Globus pallidus (tissue), 1 donor: ENCODE measurements at regions not wholly inside any gene's neighbourhood (a gene's known extent, or its start where the extent isn't known, plus 50 kb on each side); places are given as distances from the start of the nearest gene placed in this dataset.
A peak's percentile ranks its signal among the peaks of the same experiment; 100 is the strongest.
"Not testable (repeated sequence)": the region's sequence is repeated elsewhere in the genome, so short reads cannot be mapped to it uniquely, and the experiment has no call there.

Source experiments
- DNase-seq: peaks from one replicate; pipeline ENCODE4 v3.0.0-alpha.2; 2015; ENCODE audit warnings: low spot score

- DNase-seq = no peak
These were observed 163.5 kb upstream of the CXCR4 start for GRCh38 chr2:136281281-136282114.

GRCh38 chr2:136266346-136266745, 148.4 kb upstream of the CXCR4 start:
- DNase-seq = not testable (repeated sequence)

- no peak for DNase-seq
These were observed 141.6 kb upstream of the CXCR4 start for GRCh38 chr2:136259551-136259950.

- no peak for DNase-seq
These were observed 139.9 kb upstream of the CXCR4 start for GRCh38 chr2:136257893-136258292.

- DNase-seq = no peak
These were observed 137.9 kb upstream of the CXCR4 start for GRCh38 chr2:136255648-136256461.

- no peak for DNase-seq
These were observed 137.2 kb upstream of the CXCR4 start for GRCh38 chr2:136255127-136255526.

GRCh38 chr2:136254681-136255080, 136.7 kb upstream of the CXCR4 start:
- DNase-seq = no peak

- DNase-seq = peak; percentile 47
These were observed 135.5 kb upstream of the CXCR4 start for GRCh38 chr2:136253288-136254004.

- no peak for DNase-seq
These were observed 134.1 kb upstream of the CXCR4 start for GRCh38 chr2:136251885-136252585.

GRCh38 chr2:136251197-136251884, 133.4 kb upstream of the CXCR4 start:
- no peak for DNase-seq

GRCh38 chr2:136250131-136250530, 132.2 kb upstream of the CXCR4 start:
- no peak for DNase-seq

GRCh38 chr2:136248907-136249306, 131.0 kb upstream of the CXCR4 start:
- no peak for DNase-seq

- no peak for DNase-seq
These were observed 130.3 kb upstream of the CXCR4 start for GRCh38 chr2:136248242-136248641.

- no peak for DNase-seq
These were observed 129.4 kb upstream of the CXCR4 start for GRCh38 chr2:136247204-136247950.

- no peak for DNase-seq
These were observed 128.2 kb upstream of the CXCR4 start for GRCh38 chr2:136246086-136246669.

- no peak for DNase-seq
These were observed 127.3 kb upstream of the CXCR4 start for GRCh38 chr2:136245211-136245610.

GRCh38 chr2:136244536-136244885, 126.6 kb upstream of the CXCR4 start:
- DNase-seq = no peak

GRCh38 chr2:136243638-136244535, 125.9 kb upstream of the CXCR4 start:
- no peak for DNase-seq

- no peak for DNase-seq
These were observed 124.8 kb upstream of the CXCR4 start for GRCh38 chr2:136242687-136243277.
